Upper lobe of right lung (tissue), 1 donor: ENCODE measurements at regions not wholly inside any gene's neighbourhood (a gene's known extent, or its start where the extent isn't known, plus 50 kb on each side); places are given as distances from the start of the nearest gene placed in this dataset.

Experiments used
- ATAC-seq: fragments of 200-7000 bp; cut with Tn5 transposase; one replicate; pipeline ENCODE4 v1.9.1; 2020; ENCODE audit warnings: mild to moderate bottlenecking, moderate library complexity
- DNase-seq: peaks from one replicate; pipeline ENCODE4 v3.0.0-alpha.2; 2020
- H3K27ac ChIP-seq: fragments of 200-600 bp; one replicate; pipeline ENCODE4 v1.8.0; 2022
- H3K27me3 ChIP-seq: fragments of 200-600 bp; one replicate; pipeline ENCODE4 v1.8.0; 2022; ENCODE audit warnings: mild to moderate bottlenecking
- H3K36me3 ChIP-seq: fragments of 200-600 bp; one replicate; pipeline ENCODE4 v1.8.0; 2022
- H3K4me1 ChIP-seq: fragments of 200-600 bp; one replicate; pipeline ENCODE4 v1.8.0; 2022
- H3K4me3 ChIP-seq: fragments of 200-600 bp; one replicate; pipeline ENCODE4 v1.8.0; 2022; ENCODE audit warnings: mild to moderate bottlenecking
- H3K9me3 ChIP-seq: fragments of 200-600 bp; one replicate; pipeline ENCODE4 v1.8.0; 2022
- intact Hi-C: fragments of 100-400 bp; cut with DNase I; formaldehyde crosslinking; loops from one replicate; pipeline ENCODE4 v1.11.0; 2022
- TF ChIP-seq, protein P1 (sequence below): fragments of 200-600 bp; IDR thresholded peaks from one replicate; pipeline ENCODE4 v1.8.0; 2022; ENCODE audit warnings: antibody characterized with exemption
- donor health status: DM: no; HTN: yes; CAD: no; lungs with severe emphysema.

DNA sequence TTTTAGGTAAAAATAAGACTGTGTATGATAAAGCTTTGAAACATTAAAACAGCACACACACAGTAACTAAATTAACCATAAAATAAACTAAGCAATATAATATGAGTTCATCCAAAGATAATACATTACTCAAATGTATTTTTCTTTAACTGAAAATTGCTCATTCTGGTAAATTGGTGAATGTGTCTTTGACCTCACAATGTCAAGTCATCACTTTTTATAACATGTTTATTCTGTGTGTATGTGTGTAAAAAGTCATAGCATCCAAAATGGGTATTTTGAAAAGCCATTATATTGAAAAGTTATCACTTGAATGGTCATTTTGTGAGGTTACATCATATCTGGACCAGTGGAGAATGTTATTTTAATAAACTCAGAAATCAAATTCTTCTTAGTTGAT is 724.6 kb downstream of the ADGRL2 start:
- Histone ChIP-seq H3K4me3 (no peak overlapping the region), H3K27me3 (no peaks in the 10 kb centered on the region), H3K9me3 (no peaks in the 10 kb centered on the region), H3K4me1 (no peaks in the 10 kb centered on the region), H3K27ac (no peak overlapping the region), H3K36me3 (no peaks in the 10 kb centered on the region)
- intact Hi-C loops = no loop called here
- DNase-seq (no peak), ATAC-seq (no peak)
- TF ChIP-seq, protein P1, sequence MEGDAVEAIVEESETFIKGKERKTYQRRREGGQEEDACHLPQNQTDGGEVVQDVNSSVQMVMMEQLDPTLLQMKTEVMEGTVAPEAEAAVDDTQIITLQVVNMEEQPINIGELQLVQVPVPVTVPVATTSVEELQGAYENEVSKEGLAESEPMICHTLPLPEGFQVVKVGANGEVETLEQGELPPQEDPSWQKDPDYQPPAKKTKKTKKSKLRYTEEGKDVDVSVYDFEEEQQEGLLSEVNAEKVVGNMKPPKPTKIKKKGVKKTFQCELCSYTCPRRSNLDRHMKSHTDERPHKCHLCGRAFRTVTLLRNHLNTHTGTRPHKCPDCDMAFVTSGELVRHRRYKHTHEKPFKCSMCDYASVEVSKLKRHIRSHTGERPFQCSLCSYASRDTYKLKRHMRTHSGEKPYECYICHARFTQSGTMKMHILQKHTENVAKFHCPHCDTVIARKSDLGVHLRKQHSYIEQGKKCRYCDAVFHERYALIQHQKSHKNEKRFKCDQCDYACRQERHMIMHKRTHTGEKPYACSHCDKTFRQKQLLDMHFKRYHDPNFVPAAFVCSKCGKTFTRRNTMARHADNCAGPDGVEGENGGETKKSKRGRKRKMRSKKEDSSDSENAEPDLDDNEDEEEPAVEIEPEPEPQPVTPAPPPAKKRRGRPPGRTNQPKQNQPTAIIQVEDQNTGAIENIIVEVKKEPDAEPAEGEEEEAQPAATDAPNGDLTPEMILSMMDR = no peak

DNA sequence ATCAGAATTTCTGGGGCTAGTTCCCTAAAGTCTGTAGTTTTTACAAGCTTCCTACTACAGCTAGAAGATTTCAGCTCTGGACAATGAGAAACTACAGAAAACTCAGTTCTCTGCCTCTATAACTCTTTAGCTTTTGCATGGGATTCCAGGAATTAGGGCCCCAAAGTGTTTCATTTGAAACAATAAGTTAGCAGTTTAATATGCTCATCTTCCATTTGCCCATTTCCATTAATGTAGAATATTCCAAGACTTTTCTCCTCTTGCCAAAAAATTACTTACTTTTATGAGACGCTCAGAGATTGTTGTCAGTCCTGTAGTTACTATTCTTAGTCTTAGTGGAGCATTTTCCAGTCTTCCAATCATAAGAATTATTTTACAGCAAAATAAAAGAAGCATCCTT is 719.9 kb downstream of the ADGRL2 start:
- DNase-seq = no peak
- Histone ChIP-seq H3K4me1 (no peaks in the 10 kb centered on the region), H3K9me3 (no peaks in the 10 kb centered on the region), H3K4me3 (no peak overlapping the region), H3K36me3 (no peaks in the 10 kb centered on the region), H3K27me3 (no peaks in the 10 kb centered on the region), H3K27ac (no peak overlapping the region)
- TF ChIP-seq, protein P1 = no peak
- no peak for ATAC-seq
- intact Hi-C loops = no loop called here

DNA sequence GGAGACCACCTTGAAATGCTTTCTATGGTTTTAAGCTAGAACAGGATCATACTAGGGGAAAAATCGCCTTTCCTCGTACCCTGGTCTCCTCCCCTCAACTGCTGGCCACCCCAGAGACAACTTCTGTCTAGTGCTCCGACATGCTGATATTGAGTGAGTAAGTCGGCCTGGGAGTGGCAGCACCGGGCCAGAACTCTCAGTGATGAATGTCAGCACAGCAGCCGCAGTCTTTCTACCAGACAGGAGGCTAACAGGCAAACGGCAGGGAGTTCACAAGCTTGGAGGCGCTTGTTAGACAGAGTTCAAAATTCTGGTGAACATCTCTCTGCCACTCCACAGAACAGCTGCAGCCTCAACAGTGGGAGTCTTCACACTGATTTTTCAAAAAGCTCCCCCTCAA is 716.9 kb downstream of the ADGRL2 start:
- Histone ChIP-seq H3K4me3 (no peak overlapping the region), H3K36me3 (no peaks in the 10 kb centered on the region), H3K27ac (no peak overlapping the region), H3K27me3 (no peaks in the 10 kb centered on the region), H3K9me3 (no peaks in the 10 kb centered on the region), H3K4me1 (no peaks in the 10 kb centered on the region)
- DNase-seq = no peak
- peak; percentile 35 for ATAC-seq
- TF ChIP-seq, protein P1 = no peak
- intact Hi-C loops = no loop called here

DNA sequence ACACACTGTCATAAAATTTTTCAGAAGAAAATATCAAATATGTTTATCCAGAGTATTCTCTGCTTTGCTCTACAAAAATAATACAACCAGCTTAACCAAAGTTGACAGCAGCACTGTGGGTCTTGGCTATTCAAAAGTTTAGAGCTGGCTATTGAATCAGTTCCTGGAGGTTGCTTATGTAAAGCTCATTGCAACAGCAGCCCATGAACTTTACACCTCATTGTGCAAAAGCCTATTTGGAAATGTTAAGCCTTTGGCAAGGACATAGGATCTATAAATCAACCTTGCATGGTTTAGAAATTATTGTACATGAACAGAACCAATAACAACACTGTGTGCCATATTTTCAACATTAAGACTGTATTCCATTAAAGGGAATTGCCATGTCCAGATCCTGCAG is 714.9 kb downstream of the ADGRL2 start:
- DNase-seq (no peak), ATAC-seq (no peak)
- Histone ChIP-seq H3K36me3 (no peaks in the 10 kb centered on the region), H3K27ac (no peak overlapping the region), H3K4me3 (no peak overlapping the region), H3K4me1 (no peaks in the 10 kb centered on the region), H3K27me3 (no peaks in the 10 kb centered on the region), H3K9me3 (no peaks in the 10 kb centered on the region)
- TF ChIP-seq, protein P1 = no peak
- intact Hi-C loops = no loop called here

DNA sequence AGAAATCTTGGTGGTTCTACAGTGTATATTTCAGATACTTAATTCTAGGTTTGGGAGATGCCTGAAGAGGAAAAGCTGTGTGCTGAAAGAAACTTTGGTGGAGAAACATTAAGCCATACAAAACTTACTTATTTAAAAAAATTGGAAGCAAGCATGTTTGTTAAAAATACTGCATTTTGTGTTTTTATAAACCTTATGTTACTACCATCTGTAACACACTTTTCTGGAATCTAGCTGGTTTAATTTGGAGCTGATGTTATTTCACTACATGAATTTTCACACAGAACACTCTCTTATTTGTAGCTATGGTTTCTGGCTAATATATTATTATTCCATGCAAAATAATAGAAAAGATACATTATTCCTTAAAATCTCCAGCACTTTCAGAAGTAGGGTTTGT is 710.7 kb downstream of the ADGRL2 start:
- ATAC-seq = no peak
- no peak for DNase-seq
- no peaks in the 10 kb centered on the region for H3K36me3 ChIP-seq
- H3K27ac ChIP-seq = no peak overlapping the region
- no peaks in the 10 kb centered on the region for H3K27me3 ChIP-seq
- H3K4me3 ChIP-seq = no peak overlapping the region
- H3K9me3 ChIP-seq = no peaks in the 10 kb centered on the region
- no peaks in the 10 kb centered on the region for H3K4me1 ChIP-seq
- intact Hi-C loops = no loop called here
- TF ChIP-seq, protein P1 = no peak

DNA sequence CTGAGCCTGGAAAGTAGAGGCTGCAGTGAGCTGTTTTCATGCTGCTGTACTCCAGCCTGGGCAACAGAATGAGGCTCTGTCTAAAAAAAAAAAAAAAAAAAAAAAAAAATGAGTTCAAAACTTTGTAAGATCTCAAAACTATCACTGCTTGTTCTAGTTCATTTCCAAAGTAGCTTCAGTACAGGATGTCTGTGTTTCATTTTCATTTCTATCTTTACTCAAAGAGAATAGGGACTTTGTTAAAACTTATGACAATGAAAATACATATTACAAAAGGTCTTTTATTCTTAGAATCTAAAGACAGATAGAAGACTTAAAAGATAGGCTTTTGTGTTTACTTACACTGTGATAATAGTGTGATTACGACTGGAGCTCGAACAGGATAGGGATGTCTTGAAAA is 709.7 kb downstream of the ADGRL2 start:
- Histone ChIP-seq H3K27ac (no peak overlapping the region), H3K4me1 (no peaks in the 10 kb centered on the region), H3K9me3 (no peaks in the 10 kb centered on the region), H3K27me3 (no peaks in the 10 kb centered on the region), H3K36me3 (no peaks in the 10 kb centered on the region), H3K4me3 (no peak overlapping the region)
- ATAC-seq = no peak
- intact Hi-C loops = no loop called here
- DNase-seq = no peak
- TF ChIP-seq, protein P1 = no peak
